ENCODE measurements at regions not wholly inside any gene's neighbourhood (a gene's known extent, or its start where the extent isn't known, plus 50 kb on each side); places are given as distances from the start of the nearest gene placed in this dataset.

GRCh38 chr20:12248481-12248880 is 330.8 kb downstream of the BTBD3 start:
- no peak for TF ChIP-seq CTCF (IDR thresholded peaks at IDR 0.05)
- no peak for TF ChIP-seq ZNF138 (CRISPR knock-in tag; conservative IDR thresholded peaks at IDR 0.05)
- TF ChIP-seq SMAD3 (CRISPR knock-in tag; IDR thresholded peaks at IDR 0.05; ENCODE audit: borderline replicate concordance) = no peak
- no peak for TF ChIP-seq ATF1 (CRISPR knock-in tag; IDR thresholded peaks at IDR 0.05)
- TF ChIP-seq, protein P1, sequence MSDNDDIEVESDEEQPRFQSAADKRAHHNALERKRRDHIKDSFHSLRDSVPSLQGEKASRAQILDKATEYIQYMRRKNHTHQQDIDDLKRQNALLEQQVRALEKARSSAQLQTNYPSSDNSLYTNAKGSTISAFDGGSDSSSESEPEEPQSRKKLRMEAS (CRISPR knock-in tag; IDR thresholded peaks at IDR 0.05) = no peak
- TF ChIP-seq, protein P2, sequence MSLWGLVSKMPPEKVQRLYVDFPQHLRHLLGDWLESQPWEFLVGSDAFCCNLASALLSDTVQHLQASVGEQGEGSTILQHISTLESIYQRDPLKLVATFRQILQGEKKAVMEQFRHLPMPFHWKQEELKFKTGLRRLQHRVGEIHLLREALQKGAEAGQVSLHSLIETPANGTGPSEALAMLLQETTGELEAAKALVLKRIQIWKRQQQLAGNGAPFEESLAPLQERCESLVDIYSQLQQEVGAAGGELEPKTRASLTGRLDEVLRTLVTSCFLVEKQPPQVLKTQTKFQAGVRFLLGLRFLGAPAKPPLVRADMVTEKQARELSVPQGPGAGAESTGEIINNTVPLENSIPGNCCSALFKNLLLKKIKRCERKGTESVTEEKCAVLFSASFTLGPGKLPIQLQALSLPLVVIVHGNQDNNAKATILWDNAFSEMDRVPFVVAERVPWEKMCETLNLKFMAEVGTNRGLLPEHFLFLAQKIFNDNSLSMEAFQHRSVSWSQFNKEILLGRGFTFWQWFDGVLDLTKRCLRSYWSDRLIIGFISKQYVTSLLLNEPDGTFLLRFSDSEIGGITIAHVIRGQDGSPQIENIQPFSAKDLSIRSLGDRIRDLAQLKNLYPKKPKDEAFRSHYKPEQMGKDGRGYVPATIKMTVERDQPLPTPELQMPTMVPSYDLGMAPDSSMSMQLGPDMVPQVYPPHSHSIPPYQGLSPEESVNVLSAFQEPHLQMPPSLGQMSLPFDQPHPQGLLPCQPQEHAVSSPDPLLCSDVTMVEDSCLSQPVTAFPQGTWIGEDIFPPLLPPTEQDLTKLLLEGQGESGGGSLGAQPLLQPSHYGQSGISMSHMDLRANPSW (CRISPR knock-in tag; conservative IDR thresholded peaks at IDR 0.05; ENCODE audit: low read depth) = no peak
- no peak for TF ChIP-seq TP53 (CRISPR knock-in tag; IDR thresholded peaks at IDR 0.05)
- TF ChIP-seq, protein P3, sequence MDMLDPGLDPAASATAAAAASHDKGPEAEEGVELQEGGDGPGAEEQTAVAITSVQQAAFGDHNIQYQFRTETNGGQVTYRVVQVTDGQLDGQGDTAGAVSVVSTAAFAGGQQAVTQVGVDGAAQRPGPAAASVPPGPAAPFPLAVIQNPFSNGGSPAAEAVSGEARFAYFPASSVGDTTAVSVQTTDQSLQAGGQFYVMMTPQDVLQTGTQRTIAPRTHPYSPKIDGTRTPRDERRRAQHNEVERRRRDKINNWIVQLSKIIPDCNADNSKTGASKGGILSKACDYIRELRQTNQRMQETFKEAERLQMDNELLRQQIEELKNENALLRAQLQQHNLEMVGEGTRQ (CRISPR knock-in tag; IDR thresholded peaks at IDR 0.05) = no peak
- no peak for TF ChIP-seq TEAD4 (CRISPR knock-in tag; IDR thresholded peaks at IDR 0.05)
- no peak for TF ChIP-seq TCF7 (CRISPR knock-in tag; IDR thresholded peaks at IDR 0.05; ENCODE audit: low read depth)
- TF ChIP-seq, protein P4, sequence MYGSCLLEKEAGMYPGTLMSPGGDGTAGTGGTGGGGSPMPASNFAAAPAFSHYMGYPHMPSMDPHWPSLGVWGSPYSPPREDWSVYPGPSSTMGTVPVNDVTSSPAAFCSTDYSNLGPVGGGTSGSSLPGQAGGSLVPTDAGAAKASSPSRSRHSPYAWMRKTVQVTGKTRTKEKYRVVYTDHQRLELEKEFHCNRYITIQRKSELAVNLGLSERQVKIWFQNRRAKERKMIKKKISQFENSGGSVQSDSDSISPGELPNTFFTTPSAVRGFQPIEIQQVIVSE (CRISPR knock-in tag; IDR thresholded peaks at IDR 0.05; ENCODE audit: borderline replicate concordance) = no peak
- no peak for TF ChIP-seq CREB1 (CRISPR knock-in tag; IDR thresholded peaks at IDR 0.05)
- TF ChIP-seq ZBTB21 (CRISPR knock-in tag; IDR thresholded peaks at IDR 0.05; ENCODE audit: borderline replicate concordance) = no peak
- no peak for TF ChIP-seq MYBL2 (CRISPR knock-in tag; IDR thresholded peaks at IDR 0.05)

Data from WTC11 (cell line).